ENCODE measurements at regions not wholly inside any gene's neighbourhood (a gene's known extent, or its start where the extent isn't known, plus 50 kb on each side); places are given as distances from the start of the nearest gene placed in this dataset.

- TF ChIP-seq CTCF (IDR thresholded peaks at IDR 0.05), result no peak
- no peak for TF ChIP-seq POLR2A (IDR thresholded peaks at IDR 0.05)
These were observed 404.4 kb upstream of the RASGEF1B start for GRCh38 chr4:81876106-81876505.
